ENCODE measurements at regions not wholly inside any gene's neighbourhood (a gene's known extent, or its start where the extent isn't known, plus 50 kb on each side); places are given as distances from the start of the nearest gene placed in this dataset.

DNA sequence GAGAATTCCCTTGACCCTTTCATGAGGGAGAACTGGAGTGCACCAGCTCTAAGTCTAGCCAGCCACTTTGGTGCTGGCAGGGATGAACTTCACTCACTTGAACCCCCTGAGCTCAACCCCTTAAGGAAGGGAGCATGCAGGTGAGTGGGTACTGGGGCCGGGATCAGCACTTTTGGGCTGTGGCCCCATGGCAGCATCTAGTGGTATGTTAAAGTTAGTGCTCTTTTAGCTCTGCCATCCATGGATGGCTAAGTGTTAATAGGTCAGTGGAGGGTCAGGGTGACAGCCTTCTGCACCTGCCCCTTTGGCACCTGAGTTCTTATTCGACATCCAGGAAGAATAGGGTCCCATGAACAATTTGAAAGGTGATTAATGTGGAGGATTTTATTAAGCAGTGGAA lies 689.0 kb upstream of the FSHR start (continued):
- TF ChIP-seq CBX3 (IDR thresholded peaks at IDR 0.05; ENCODE audit: low read depth) (no peak), POLR2AphosphoS5 (IDR thresholded peaks at IDR 0.05; ENCODE audit: low read depth, low read length) (no peak), RAD21 (IDR thresholded peaks at IDR 0.05; ENCODE audit: low read depth) (no peak), POLR2A (IDR thresholded peaks at IDR 0.05; ENCODE audit: borderline replicate concordance, extremely low read depth, insufficient read depth, insufficient read length) (no peak)
- TF ChIP-seq, protein P1, sequence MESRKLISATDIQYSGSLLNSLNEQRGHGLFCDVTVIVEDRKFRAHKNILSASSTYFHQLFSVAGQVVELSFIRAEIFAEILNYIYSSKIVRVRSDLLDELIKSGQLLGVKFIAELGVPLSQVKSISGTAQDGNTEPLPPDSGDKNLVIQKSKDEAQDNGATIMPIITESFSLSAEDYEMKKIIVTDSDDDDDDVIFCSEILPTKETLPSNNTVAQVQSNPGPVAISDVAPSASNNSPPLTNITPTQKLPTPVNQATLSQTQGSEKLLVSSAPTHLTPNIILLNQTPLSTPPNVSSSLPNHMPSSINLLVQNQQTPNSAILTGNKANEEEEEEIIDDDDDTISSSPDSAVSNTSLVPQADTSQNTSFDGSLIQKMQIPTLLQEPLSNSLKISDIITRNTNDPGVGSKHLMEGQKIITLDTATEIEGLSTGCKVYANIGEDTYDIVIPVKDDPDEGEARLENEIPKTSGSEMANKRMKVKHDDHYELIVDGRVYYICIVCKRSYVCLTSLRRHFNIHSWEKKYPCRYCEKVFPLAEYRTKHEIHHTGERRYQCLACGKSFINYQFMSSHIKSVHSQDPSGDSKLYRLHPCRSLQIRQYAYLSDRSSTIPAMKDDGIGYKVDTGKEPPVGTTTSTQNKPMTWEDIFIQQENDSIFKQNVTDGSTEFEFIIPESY (IDR thresholded peaks at IDR 0.05; ENCODE audit: extremely low read depth, insufficient replicate concordance, low read length), result no peak
- TF ChIP-seq, protein P2, sequence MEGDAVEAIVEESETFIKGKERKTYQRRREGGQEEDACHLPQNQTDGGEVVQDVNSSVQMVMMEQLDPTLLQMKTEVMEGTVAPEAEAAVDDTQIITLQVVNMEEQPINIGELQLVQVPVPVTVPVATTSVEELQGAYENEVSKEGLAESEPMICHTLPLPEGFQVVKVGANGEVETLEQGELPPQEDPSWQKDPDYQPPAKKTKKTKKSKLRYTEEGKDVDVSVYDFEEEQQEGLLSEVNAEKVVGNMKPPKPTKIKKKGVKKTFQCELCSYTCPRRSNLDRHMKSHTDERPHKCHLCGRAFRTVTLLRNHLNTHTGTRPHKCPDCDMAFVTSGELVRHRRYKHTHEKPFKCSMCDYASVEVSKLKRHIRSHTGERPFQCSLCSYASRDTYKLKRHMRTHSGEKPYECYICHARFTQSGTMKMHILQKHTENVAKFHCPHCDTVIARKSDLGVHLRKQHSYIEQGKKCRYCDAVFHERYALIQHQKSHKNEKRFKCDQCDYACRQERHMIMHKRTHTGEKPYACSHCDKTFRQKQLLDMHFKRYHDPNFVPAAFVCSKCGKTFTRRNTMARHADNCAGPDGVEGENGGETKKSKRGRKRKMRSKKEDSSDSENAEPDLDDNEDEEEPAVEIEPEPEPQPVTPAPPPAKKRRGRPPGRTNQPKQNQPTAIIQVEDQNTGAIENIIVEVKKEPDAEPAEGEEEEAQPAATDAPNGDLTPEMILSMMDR (IDR thresholded peaks at IDR 0.05 in 2 of 3, conservative IDR thresholded peaks at IDR 0.05 in 1 of 3; ENCODE audit: borderline replicate concordance in 1 of 3, insufficient read depth in 1 of 3, low read depth in 2 of 3, low read length in 2 of 3), result no peak

- ChIA-PET POLR2A (no interaction called here), CTCF (no interaction called here)
- no peaks in the 10 kb centered on the region for H3K27me3 ChIP-seq (ENCODE audit: insufficient read depth, low read length)
- no peak for TF ChIP-seq POLR2A (IDR thresholded peaks at IDR 0.05; ENCODE audit: borderline replicate concordance, extremely low read depth, insufficient read depth, insufficient read length)
- no peak for TF ChIP-seq CBX3 (IDR thresholded peaks at IDR 0.05; ENCODE audit: low read depth)
- no peak for TF ChIP-seq SIN3A (IDR thresholded peaks at IDR 0.05; ENCODE audit: low read depth)
- TF ChIP-seq, protein P1 (IDR thresholded peaks at IDR 0.05; ENCODE audit: extremely low read depth, insufficient replicate concordance, low read length), result no peak
- TF ChIP-seq ZFX (IDR thresholded peaks at IDR 0.05), result no peak
- no peak for TF ChIP-seq CEBPB (IDR thresholded peaks at IDR 0.05; ENCODE audit: low read depth)
- TF ChIP-seq EZH2 (IDR thresholded peaks at IDR 0.05), result no peak
- no peak for TF ChIP-seq POLR2AphosphoS5 (IDR thresholded peaks at IDR 0.05; ENCODE audit: low read depth, low read length)
- no peak for TF ChIP-seq EGR1 (IDR thresholded peaks at IDR 0.05; ENCODE audit: low read depth)
- TF ChIP-seq JUND (IDR thresholded peaks at IDR 0.05), result no peak
- no peak for TF ChIP-seq SRF (IDR thresholded peaks at IDR 0.05; ENCODE audit: low read depth)
- TF ChIP-seq ELF1 (IDR thresholded peaks at IDR 0.05; ENCODE audit: borderline replicate concordance, low read depth), result no peak
- TF ChIP-seq, protein P2 (IDR thresholded peaks at IDR 0.05 in 2 of 3, conservative IDR thresholded peaks at IDR 0.05 in 1 of 3; ENCODE audit: borderline replicate concordance in 1 of 3, insufficient read depth in 1 of 3, low read depth in 2 of 3, low read length in 2 of 3), result no peak
- TF ChIP-seq MAX (IDR thresholded peaks at IDR 0.05), result no peak
- TF ChIP-seq RAD21 (IDR thresholded peaks at IDR 0.05; ENCODE audit: low read depth), result no peak
- no peak for TF ChIP-seq ZNF274 (IDR thresholded peaks at IDR 0.05; ENCODE audit: low read depth, low read length)
These were observed 686.2 kb upstream of the FSHR start for GRCh38 chr2:49840428-49840975.

More at GRCh38 chr2:49840428-49840975, 686.2 kb upstream of the FSHR start:
- Histone ChIP-seq H3K4me3 (replicated peaks in 1 of 2; ENCODE audit: low read depth in 1 of 2, low read length in 2 of 2) (no peak overlapping the region), H2AFZ (ENCODE audit: low read depth, low read length, poor library complexity, severe bottlenecking) (no peak overlapping the region), H3K9me3 (ENCODE audit: control insufficient read depth in 1 of 2, insufficient read depth in 1 of 2, low read depth in 1 of 2, low read length in 2 of 2) (peaks cover 5 to 29% of the 10 kb centered on the region in 2 experiments; a peak in 2 of 4 replicates), H3K9me2 (ENCODE audit: insufficient read depth) (no peaks in the 10 kb centered on the region), H4K20me1 (ENCODE audit: insufficient read depth) (no peaks in the 10 kb centered on the region), H3K4me2 (ENCODE audit: low read length) (no peak overlapping the region), H3K79me2 (ENCODE audit: insufficient read depth, low read length) (no peaks in the 10 kb centered on the region), H3K4me1 (ENCODE audit: control insufficient read depth in 1 of 2, insufficient read depth in 2 of 2, low read length in 2 of 2) (no peaks in the 10 kb centered on the region), H3K9ac (ENCODE audit: low read length) (no peak overlapping the region), H3K27ac (ENCODE audit: low read depth, low read length) (no peak overlapping the region), H3K36me3 (ENCODE audit: control insufficient read depth in 1 of 2, insufficient read depth in 2 of 2, low read length in 2 of 2) (no peaks in the 10 kb centered on the region)
- BruUV-seq (replicated peaks), result no TSS peak
- ATAC-seq (no peak), DNase-seq (ENCODE audit: low read depth, low spot score) (no peak)
- intact Hi-C loops (cut with micrococcal nuclease), result no loop called here
- RAD21 ChIA-PET (ENCODE audit: low non-redundant PET in 1 of 2, low total read pairs in 2 of 2, uncharacterized antibody in 2 of 2, unreplicated experiment in 2 of 2), result no interaction called here
